ENCODE measurements at regions not wholly inside any gene's neighbourhood (a gene's known extent, or its start where the extent isn't known, plus 50 kb on each side); places are given as distances from the start of the nearest gene placed in this dataset.

GRCh38 chr5:167592114-167592513 is 699.3 kb upstream of the WWC1 start:
- no peak for TF ChIP-seq CTCF (IDR thresholded peaks at IDR 0.05)
- TF ChIP-seq EZH2 (IDR thresholded peaks at IDR 0.05; ENCODE audit: borderline replicate concordance, insufficient read depth, low read depth, low read length, poor library complexity, severe bottlenecking): no peak
